MM.1S (cell line): ENCODE measurements at regions not wholly inside any gene's neighbourhood (a gene's known extent, or its start where the extent isn't known, plus 50 kb on each side); places are given as distances from the start of the nearest gene placed in this dataset.

Experiments used
- EZH2 ChIP-seq: fragments of 300-600 bp; sonication (generic); optimal IDR thresholded peaks from 2 replicates; pipeline ENCODE3; 2017; ENCODE audit warnings: low read depth, mild to moderate bottlenecking, antibody characterized with exemption, low read length, mixed read lengths
- EZH2phosphoT487 ChIP-seq: fragments of 300-600 bp; sonication (generic); IDR thresholded peaks from 2 replicates; pipeline ENCODE4 v1.6.1; 2018; ENCODE audit warnings: antibody characterized with exemption, low read length
- TF ChIP-seq, protein P1 (sequence below): fragments of 300-600 bp; sonication (generic); IDR thresholded peaks from 2 replicates; pipeline ENCODE4 v1.5.1; 2016; ENCODE audit warnings: antibody characterized with exemption, low read length, mixed read lengths

DNA sequence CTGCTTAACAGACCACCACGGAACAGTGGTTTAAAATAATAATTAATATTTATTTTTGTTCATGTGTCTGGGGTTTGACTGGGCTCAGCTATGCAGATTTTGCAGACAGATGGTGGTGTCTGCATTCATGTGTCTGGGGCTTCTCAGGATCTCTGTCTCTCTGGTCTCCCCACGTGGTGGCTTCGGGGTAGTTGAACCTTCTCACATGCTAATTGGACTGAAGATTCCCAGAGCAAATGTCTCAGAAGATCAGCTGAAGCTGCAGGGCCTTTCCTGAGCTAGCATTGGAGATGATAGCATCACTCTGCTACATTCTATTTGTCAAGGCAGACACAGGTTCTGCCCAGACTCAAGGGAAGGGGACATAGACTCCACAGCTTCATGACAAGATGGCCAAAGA lies 109.1 kb upstream of the DNAH14 start:
- TF ChIP-seq, protein P1, sequence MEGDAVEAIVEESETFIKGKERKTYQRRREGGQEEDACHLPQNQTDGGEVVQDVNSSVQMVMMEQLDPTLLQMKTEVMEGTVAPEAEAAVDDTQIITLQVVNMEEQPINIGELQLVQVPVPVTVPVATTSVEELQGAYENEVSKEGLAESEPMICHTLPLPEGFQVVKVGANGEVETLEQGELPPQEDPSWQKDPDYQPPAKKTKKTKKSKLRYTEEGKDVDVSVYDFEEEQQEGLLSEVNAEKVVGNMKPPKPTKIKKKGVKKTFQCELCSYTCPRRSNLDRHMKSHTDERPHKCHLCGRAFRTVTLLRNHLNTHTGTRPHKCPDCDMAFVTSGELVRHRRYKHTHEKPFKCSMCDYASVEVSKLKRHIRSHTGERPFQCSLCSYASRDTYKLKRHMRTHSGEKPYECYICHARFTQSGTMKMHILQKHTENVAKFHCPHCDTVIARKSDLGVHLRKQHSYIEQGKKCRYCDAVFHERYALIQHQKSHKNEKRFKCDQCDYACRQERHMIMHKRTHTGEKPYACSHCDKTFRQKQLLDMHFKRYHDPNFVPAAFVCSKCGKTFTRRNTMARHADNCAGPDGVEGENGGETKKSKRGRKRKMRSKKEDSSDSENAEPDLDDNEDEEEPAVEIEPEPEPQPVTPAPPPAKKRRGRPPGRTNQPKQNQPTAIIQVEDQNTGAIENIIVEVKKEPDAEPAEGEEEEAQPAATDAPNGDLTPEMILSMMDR, result no peak
- no peak for TF ChIP-seq EZH2
- TF ChIP-seq EZH2phosphoT487, result no peak
